GM21723 (cell line): ENCODE measurements at regions not wholly inside any gene's neighbourhood (a gene's known extent, or its start where the extent isn't known, plus 50 kb on each side); places are given as distances from the start of the nearest gene placed in this dataset.

Source experiments
- ATAC-seq: cut with Tn5 transposase; IDR thresholded peaks from one replicate; pipeline ENCODE4 v1.9.1; 2021; ENCODE audit warnings: mild to moderate bottlenecking, moderate library complexity; ENCODE audit not compliant: unreplicated experiment

- ATAC-seq, result no peak
These were observed 490.7 kb upstream of the B3GALT2 start for GRCh38 chr1:193676996-193677549.

GRCh38 chr1:193674292-193674944 lies 488.0 kb upstream of the B3GALT2 start:
- ATAC-seq, result no peak

GRCh38 chr1:193666485-193667083 lies 480.2 kb upstream of the B3GALT2 start:
- ATAC-seq, result no peak

- ATAC-seq, result no peak
These were observed 477.6 kb upstream of the B3GALT2 start for GRCh38 chr1:193663965-193664364.

GRCh38 chr1:193662030-193662429 lies 475.6 kb upstream of the B3GALT2 start:
- ATAC-seq, result no peak

GRCh38 chr1:193661385-193661784 lies 475.0 kb upstream of the B3GALT2 start:
- no peak for ATAC-seq

- no peak for ATAC-seq
These were observed 474.0 kb upstream of the B3GALT2 start for GRCh38 chr1:193660428-193660827.

GRCh38 chr1:193658691-193659090 lies 472.3 kb upstream of the B3GALT2 start:
- ATAC-seq, result no peak

- no peak for ATAC-seq
These were observed 471.7 kb upstream of the B3GALT2 start for GRCh38 chr1:193658081-193658480.

- no peak for ATAC-seq
These were observed 471.1 kb upstream of the B3GALT2 start for GRCh38 chr1:193657552-193657951.

GRCh38 chr1:193656841-193657240 lies 470.4 kb upstream of the B3GALT2 start:
- ATAC-seq, result no peak

- no peak for ATAC-seq
These were observed 468.7 kb upstream of the B3GALT2 start for GRCh38 chr1:193654951-193655735.

GRCh38 chr1:193649587-193649986 lies 463.2 kb upstream of the B3GALT2 start:
- ATAC-seq, result no peak

GRCh38 chr1:193634876-193635275 lies 448.5 kb upstream of the B3GALT2 start:
- ATAC-seq, result no peak

GRCh38 chr1:193634470-193634869 lies 448.1 kb upstream of the B3GALT2 start:
- no peak for ATAC-seq

- ATAC-seq, result no peak
These were observed 447.6 kb upstream of the B3GALT2 start for GRCh38 chr1:193633991-193634390.

- no peak for ATAC-seq
These were observed 446.7 kb upstream of the B3GALT2 start for GRCh38 chr1:193633093-193633492.

GRCh38 chr1:193631306-193631705 lies 444.9 kb upstream of the B3GALT2 start:
- ATAC-seq, result no peak

- no peak for ATAC-seq
These were observed 443.5 kb upstream of the B3GALT2 start for GRCh38 chr1:193629875-193630274.

GRCh38 chr1:193626695-193627094 lies 440.3 kb upstream of the B3GALT2 start:
- no peak for ATAC-seq

GRCh38 chr1:193625255-193625654 lies 438.8 kb upstream of the B3GALT2 start:
- ATAC-seq, result no peak

GRCh38 chr1:193619911-193620310 lies 433.5 kb upstream of the B3GALT2 start:
- ATAC-seq, result no peak
